ENCODE measurements at regions not wholly inside any gene's neighbourhood (a gene's known extent, or its start where the extent isn't known, plus 50 kb on each side); places are given as distances from the start of the nearest gene placed in this dataset.
"Not testable (repeated sequence)": the region's sequence is repeated elsewhere in the genome, so short reads cannot be mapped to it uniquely, and the experiment has no call there.

DNA sequence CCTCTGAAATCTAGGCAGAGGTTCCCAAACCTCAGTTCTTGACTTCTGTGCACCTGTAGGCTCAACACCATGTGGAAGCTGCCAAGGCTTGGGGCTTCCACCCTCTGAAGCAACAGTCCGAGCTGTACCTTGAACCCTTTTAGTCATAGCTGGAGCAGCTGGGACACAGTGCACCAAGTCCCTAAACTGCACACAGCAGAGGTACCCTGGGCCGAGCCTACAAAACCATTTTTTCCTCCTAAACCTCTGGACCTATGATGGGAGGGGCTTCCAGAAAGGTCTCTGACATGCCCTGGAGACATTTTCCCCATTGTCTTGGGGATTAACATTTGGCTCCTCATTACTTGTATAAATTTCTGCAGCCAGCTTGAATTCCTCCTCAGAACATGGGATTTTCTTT, 168.8 kb downstream of the TLE3 start:
- DNase-seq: not testable (repeated sequence)

GRCh38 chr15:69929905-69930630, 167.6 kb downstream of the TLE3 start:
- no peak for DNase-seq

DNA sequence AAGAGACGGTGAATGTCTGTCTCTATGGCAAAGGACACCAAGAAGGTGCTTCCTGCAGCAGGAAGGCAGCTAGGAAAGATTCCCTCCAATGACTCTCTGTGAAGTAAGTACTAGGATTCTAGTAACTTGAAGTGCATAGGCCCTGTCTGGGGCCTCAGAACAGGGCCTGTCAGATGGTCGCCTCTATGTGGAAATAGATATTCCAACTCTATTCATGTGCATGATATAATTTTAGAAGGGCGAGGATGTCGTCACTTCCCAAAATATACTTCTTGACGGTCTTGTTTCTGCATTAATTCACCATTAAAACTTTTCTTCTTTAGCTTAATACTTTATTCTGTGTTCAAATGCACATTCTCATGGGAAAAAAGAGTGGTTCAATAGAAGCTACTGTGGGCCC, 167.0 kb downstream of the TLE3 start:
- no peak for DNase-seq

DNA sequence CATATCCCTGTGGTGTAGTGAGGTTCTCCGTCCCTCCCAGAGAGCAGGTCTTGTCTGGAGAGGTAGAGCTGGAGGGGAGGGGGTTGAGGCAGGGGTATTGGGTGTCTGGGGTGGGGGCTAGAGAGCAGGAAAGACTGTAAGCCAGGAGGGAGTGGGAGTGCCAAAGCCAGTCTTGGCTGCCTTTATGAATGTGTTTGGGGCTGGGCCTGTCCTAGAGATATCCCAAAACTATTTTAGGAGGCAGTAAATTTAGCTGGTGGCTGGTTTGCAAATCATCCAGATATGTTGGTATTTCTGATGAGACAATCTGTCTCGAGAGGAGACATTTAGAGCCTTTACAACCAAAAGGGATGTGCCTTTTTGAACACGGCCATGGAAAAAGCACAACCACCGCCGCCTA, 166.6 kb downstream of the TLE3 start:
- no peak for DNase-seq

DNA sequence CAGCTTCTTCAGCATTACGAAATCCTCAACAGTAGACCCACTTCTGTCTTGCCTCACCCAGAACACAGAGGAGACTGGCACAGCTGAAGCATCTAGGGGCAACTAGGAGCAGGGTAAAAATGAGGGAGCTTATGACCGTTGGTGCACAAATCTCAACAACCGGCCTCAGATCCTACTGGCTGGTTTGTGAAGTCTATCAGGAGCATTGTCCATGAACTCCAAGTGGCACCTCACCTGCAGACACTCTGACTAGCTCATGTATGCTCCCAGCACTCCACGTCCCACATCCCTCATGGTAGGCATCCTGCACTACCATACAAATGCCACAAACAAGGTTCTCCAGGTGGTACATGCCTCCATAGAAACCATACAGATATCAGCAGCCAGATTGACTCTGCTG, 163.1 kb downstream of the TLE3 start:
- DNase-seq: no peak

- no peak for DNase-seq
Measured at GRCh38 chr15:69939513-69940440, 157.9 kb downstream of the TLE3 start.

GRCh38 chr15:69940441-69941300, 157.0 kb downstream of the TLE3 start:
- no peak for DNase-seq

DNA sequence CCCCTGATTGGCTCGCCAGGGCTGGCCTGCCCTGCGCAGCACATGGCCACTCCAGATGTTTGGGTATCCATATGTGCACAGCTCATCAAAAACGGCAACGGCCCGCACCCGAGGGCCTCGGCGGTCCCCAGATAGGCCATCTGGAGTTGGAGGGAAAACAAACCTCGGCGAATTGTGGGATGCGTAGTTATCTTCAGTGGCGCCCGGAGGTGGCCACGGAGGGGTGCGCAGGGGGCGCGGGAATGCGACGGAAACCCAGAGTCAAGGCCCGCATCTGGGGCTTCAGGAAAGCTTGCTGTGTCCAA, 156.5 kb downstream of the TLE3 start:
- peak; percentile 3 for DNase-seq

- DNase-seq: no peak
Measured at GRCh38 chr15:69941706-69942495, 155.8 kb downstream of the TLE3 start.

- no peak for DNase-seq
Measured at GRCh38 chr15:69943637-69944036, 154.1 kb downstream of the TLE3 start.

DNA sequence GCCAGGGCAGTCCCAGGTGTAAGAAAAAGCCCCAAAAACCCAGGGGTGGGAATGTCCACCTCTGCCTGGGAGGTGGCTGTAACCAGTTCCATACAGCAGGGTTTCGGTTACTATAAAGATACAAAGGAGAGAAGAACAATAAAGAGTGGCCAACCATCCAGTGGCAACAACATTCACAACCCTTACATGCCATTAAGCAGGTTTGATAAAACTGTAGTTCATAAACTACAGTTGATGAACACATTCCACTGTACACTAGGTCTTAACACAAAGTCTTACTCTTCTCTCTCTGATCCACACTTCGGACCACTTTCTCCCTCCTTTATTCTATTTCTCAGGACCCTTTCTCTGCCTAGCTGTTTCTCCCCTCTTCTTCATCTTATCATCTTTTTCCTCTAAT, 152.0 kb downstream of the TLE3 start:
- DNase-seq: no peak

- DNase-seq: no peak
Measured at GRCh38 chr15:69946870-69947269, 150.8 kb downstream of the TLE3 start.

- no peak for DNase-seq
Measured at GRCh38 chr15:69947394-69947793, 150.3 kb downstream of the TLE3 start.

GRCh38 chr15:69949485-69949884, 148.2 kb downstream of the TLE3 start:
- no peak for DNase-seq

DNA sequence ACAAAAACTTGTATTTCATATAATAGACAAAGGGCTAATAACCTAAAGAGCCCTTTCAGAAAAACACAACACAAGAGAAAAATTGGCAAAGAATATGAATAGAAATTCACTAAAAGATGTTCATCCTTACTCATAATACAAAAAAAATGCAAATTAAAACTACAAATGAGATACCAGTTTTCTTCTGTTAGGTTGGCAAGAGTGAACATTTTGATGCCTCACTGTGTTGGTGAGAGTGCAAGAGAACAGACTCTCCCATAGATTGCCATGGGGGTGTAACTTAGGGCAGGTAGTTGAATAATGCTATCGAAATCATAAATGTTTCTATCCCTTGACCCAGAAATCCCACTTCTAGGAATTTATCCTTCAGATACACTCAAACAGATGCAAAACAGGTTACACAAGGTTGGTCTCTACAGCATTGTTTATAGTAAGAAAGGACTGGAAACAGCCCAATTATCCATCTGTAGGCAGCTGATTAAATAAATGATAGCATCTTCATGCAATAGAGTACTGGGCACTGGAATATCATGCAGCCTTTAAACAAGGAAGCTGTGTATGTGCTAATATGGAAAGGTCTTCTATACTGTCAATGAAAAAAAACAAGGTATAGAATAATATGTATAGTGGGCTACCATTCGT, 146.3 kb downstream of the TLE3 start:
- no peak for DNase-seq

GRCh38 chr15:69951898-69952555, 145.7 kb downstream of the TLE3 start:
- peak; percentile 2 for DNase-seq

DNA sequence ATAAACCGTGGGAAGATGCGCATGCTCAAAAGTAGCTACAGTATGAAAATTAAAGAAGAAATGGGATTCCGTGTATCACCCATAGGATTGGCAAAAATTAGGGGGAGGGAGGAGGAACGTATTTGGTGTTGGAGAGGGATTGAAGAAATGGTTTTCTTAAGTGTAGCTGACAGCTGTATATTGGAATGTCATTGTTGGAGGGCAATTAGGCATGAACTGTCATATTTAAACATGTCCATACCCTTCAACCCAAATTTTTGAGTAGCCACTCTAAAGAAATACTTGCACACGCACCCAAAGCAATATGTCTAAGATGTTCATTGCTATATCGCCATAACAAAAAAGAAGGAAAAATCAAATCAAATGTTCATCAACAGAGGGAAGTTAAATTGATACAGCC, 144.7 kb downstream of the TLE3 start:
- DNase-seq: no peak

DNA sequence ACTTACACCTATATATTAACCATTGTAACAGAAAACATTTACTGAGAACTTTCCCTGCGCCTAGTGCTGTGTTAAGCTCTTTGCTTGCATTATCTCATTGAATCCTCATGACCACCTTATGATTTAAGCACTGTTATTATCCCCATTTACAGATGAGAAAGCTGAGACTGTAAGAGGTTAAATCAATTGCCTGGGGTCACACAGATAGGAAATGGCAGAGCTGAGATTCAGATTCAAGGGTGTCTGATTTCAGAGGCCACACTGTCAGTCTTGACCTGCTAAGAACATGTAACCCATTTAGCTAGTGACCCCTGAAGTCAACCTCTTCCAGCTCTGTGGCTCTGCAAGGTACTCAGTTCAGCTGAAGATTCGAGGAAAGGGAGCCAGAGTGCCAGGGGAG, 143.9 kb downstream of the TLE3 start:
- no peak for DNase-seq

GRCh38 chr15:69954666-69955065, 143.1 kb downstream of the TLE3 start:
- DNase-seq: no peak

DNA sequence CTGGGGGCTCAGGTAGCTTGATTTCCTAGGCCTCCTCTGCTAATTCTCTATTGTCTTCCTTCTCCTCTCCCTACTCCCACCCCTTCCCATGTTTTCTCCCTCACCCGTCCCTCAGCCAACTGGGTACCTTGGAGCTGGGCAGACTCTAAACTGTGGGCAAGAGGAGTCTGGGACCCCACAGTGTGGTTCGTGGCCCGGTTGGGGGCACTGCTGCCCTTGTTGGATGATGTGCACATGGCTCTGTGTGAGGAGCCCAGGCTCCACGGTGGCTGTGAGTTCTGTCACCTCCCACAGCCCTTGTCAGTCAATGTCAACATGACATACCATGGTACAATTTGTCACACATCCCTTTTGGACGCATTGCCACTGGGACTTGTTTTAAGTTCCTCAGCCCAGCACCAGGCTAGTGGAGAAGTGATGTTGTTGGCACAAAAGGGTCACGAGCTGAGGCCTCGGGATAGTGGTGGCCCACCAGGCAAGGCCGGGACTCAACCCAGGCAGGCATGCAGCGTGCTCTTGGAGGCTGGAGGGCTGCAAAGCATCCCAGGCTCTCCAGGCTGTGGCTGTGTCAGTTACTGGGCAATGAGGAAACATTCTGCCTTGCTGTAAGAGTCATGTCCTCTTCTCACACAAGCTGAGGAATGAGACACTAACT, 142.3 kb downstream of the TLE3 start:
- no peak for DNase-seq

DNA sequence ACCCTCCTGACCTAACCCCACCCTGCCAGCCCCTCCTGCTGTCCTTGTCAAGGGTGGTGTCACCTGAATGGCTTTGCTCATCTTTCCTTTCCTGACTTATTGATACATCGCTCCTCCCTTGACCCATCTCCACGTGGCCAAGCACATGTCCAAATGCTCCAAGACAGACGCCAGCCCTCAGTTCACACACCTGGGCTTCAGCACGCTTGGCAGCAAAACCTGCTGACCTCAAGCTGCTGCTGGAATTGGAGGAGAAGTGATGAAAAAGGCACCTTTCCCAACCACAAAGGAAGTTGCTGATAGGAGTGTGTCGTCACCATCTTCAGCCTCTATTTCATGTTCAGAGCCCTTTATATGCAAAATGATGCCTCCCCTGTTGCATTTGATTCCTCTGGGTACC, 141.3 kb downstream of the TLE3 start:
- DNase-seq: no peak

Measured in fibroblast of skin of abdomen (primary cell).